Putamen (tissue), 1 donor: ENCODE measurements at regions not wholly inside any gene's neighbourhood (a gene's known extent, or its start where the extent isn't known, plus 50 kb on each side); places are given as distances from the start of the nearest gene placed in this dataset.

Experiments
- DNase-seq: peaks from one replicate; pipeline ENCODE4 v3.0.0-alpha.2; 2016; ENCODE audit warnings: low spot score

- DNase-seq = no peak
These were observed 52.1 kb upstream of the STOX2 start for GRCh38 chr4:183852910-183853547.

GRCh38 chr4:183853548-183853940 lies 51.6 kb upstream of the STOX2 start:
- no peak for DNase-seq
